ENCODE measurements at regions not wholly inside any gene's neighbourhood (a gene's known extent, or its start where the extent isn't known, plus 50 kb on each side); places are given as distances from the start of the nearest gene placed in this dataset.

- intact Hi-C loops (cut with DNase I; ENCODE audit: low total_unique reads), result no loop called here
- H3K9me3 ChIP-seq, result peaks cover 0 to 18% (median 2%) of the 10 kb centered on the region in 8 donors
- TF ChIP-seq POLR2AphosphoS5 (IDR thresholded peaks at IDR 0.05), result no peak
- TF ChIP-seq POLR2A (IDR thresholded peaks at IDR 0.05), result no peak
- no peak for TF ChIP-seq CTCF (IDR thresholded peaks at IDR 0.05 in 8 of 11, conservative IDR thresholded peaks at IDR 0.05 in 3 of 11)
- no peak overlapping the region for H3K27ac ChIP-seq
- 87 to 98% (median 91%) methylated on average over 1 of the region's 1 CpG for WGBS, 5 donors
- no peaks in the 10 kb centered on the region for H3K36me3 ChIP-seq
- H3K4me1 ChIP-seq, result no peaks in the 10 kb centered on the region
- no peaks in the 10 kb centered on the region for H3K27me3 ChIP-seq (replicated peaks in 1 of 7)
- DNase-seq, result no peak
- no peak overlapping the region for H3K4me3 ChIP-seq
Measured at GRCh38 chr13:68019901-68020300, 789.8 kb upstream of the PCDH9 start.

- intact Hi-C loops (cut with DNase I; ENCODE audit: low total_unique reads), result no loop called here
- H3K4me3 ChIP-seq, result no peak overlapping the region
- H3K27ac ChIP-seq, result no peak overlapping the region
- no peaks in the 10 kb centered on the region for H3K36me3 ChIP-seq
- peaks cover 0 to 20% (median 7%) of the 10 kb centered on the region in 8 donors for H3K9me3 ChIP-seq
- H3K4me1 ChIP-seq, result no peaks in the 10 kb centered on the region
- WGBS, 5 donors, result 80 to 90% (median 86%) methylated on average over 3 of the region's 3 CpGs
- no peak for TF ChIP-seq CTCF (IDR thresholded peaks at IDR 0.05 in 8 of 11, conservative IDR thresholded peaks at IDR 0.05 in 3 of 11)
- TF ChIP-seq POLR2AphosphoS5 (IDR thresholded peaks at IDR 0.05), result no peak
- no peak for TF ChIP-seq POLR2A (IDR thresholded peaks at IDR 0.05)
- H3K27me3 ChIP-seq (replicated peaks in 1 of 7), result no peaks in the 10 kb centered on the region
- DNase-seq, result no peak
Measured at GRCh38 chr13:68009546-68009945, 779.4 kb upstream of the PCDH9 start.

GRCh38 chr13:68007576-68007975 is 777.4 kb upstream of the PCDH9 start:
- no peak for DNase-seq
- Histone ChIP-seq H3K27me3 (replicated peaks in 1 of 7) (no peaks in the 10 kb centered on the region), H3K27ac (no peak overlapping the region), H3K4me3 (no peak overlapping the region), H3K9me3 (peaks cover 0 to 30% (median 8%) of the 10 kb centered on the region in 8 donors), H3K4me1 (no peaks in the 10 kb centered on the region), H3K36me3 (no peaks in the 10 kb centered on the region)
- intact Hi-C loops (cut with DNase I; ENCODE audit: low total_unique reads), result no loop called here
- TF ChIP-seq CTCF (IDR thresholded peaks at IDR 0.05 in 8 of 11, conservative IDR thresholded peaks at IDR 0.05 in 3 of 11), result no peak
- no peak for TF ChIP-seq POLR2AphosphoS5 (IDR thresholded peaks at IDR 0.05)
- TF ChIP-seq POLR2A (IDR thresholded peaks at IDR 0.05), result no peak
- WGBS, 5 donors, result 71 to 79% (median 76%) methylated on average over 1 of the region's 1 CpG

GRCh38 chr13:67996101-67996500 is 766.0 kb upstream of the PCDH9 start:
- no peaks in the 10 kb centered on the region for H3K36me3 ChIP-seq
- no peak overlapping the region for H3K4me3 ChIP-seq
- no peaks in the 10 kb centered on the region for H3K4me1 ChIP-seq
- intact Hi-C loops (cut with DNase I; ENCODE audit: low total_unique reads), result no loop called here
- peaks cover 0 to 10% (median 0%) of the 10 kb centered on the region in 8 donors for H3K9me3 ChIP-seq
- TF ChIP-seq POLR2A (IDR thresholded peaks at IDR 0.05) (no peak), POLR2AphosphoS5 (IDR thresholded peaks at IDR 0.05) (no peak), CTCF (IDR thresholded peaks at IDR 0.05 in 8 of 11, conservative IDR thresholded peaks at IDR 0.05 in 3 of 11) (no peak)
- H3K27ac ChIP-seq, result no peak overlapping the region
- no peaks in the 10 kb centered on the region for H3K27me3 ChIP-seq (replicated peaks in 1 of 7)
- peak; percentile 58 for DNase-seq
- WGBS, 5 donors, result 89 to 93% (median 90%) methylated on average over 11 of the region's 11 CpGs

Data from spleen (tissue), 11 donors.